CD14-positive monocyte (primary cell): ENCODE measurements at regions not wholly inside any gene's neighbourhood (a gene's known extent, or its start where the extent isn't known, plus 50 kb on each side); places are given as distances from the start of the nearest gene placed in this dataset.

Experiments used
- DNase-seq, 3 donors: peaks; one replicate each; pipeline ENCODE4 v3.0.0-alpha.2; 2011 to 2022
- H2AFZ ChIP-seq: 2 replicates; pipeline ENCODE4 v1.6.0; 2012; ENCODE audit warnings: mild to moderate bottlenecking, low read depth, low read length, inconsistent platforms; ENCODE audit not compliant: insufficient read depth, poor library complexity, severe bottlenecking
- H3K27ac ChIP-seq, 2 donors: 1 replicate in 1 of 2; 2 replicates in 1 of 2; pipeline ENCODE4 v1.5.1; 2012 to 2013; ENCODE audit warnings: low read length in 2 of 2, control low read depth in 1 of 2, inconsistent platforms in 1 of 2, low read depth in 1 of 2, mild to moderate bottlenecking in 1 of 2
- H3K27me3 ChIP-seq, 2 donors: one replicate each; pipeline versions ENCODE4 v1.6.0 to v1.6.1; 2011 to 2013; ENCODE audit warnings: low read length in 2 of 2; ENCODE audit not compliant: control insufficient read depth in 2 of 2, insufficient read depth in 2 of 2
- H3K36me3 ChIP-seq, 2 donors: replicated peaks in 1 of 2; 1 replicate in 1 of 2; 2 replicates in 1 of 2; pipeline versions ENCODE4 v1.5.1 to v1.6.1; 2012 to 2013; ENCODE audit warnings: low read length in 2 of 2, control low read depth in 1 of 2, inconsistent platforms in 1 of 2, mild to moderate bottlenecking in 1 of 2; ENCODE audit not compliant: insufficient read depth in 2 of 2, control insufficient read depth in 1 of 2
- H3K4me1 ChIP-seq, 2 donors: 1 replicate in 1 of 2; 2 replicates in 1 of 2; pipeline versions ENCODE4 v1.5.1 to v1.6.1; 2012 to 2013; ENCODE audit warnings: low read length in 2 of 2, control low read depth in 1 of 2, inconsistent platforms in 1 of 2, mild to moderate bottlenecking in 1 of 2, moderate library complexity in 1 of 2; ENCODE audit not compliant: insufficient read depth in 2 of 2, control insufficient read depth in 1 of 2
- H3K4me2 ChIP-seq: replicated peaks from 2 replicates; pipeline ENCODE3; 2012; ENCODE audit warnings: low read length, moderate library complexity, mild to moderate bottlenecking; ENCODE audit not compliant: poor library complexity, severe bottlenecking; ENCODE audit errors: extremely low read depth
- H3K4me3 ChIP-seq, 3 experiments: fragments of 200-600 bp in 1 of 3; sonication (generic) in 1 of 3; replicated peaks in 1 of 3; 1 replicate in 2 of 3; 2 replicates in 1 of 3; pipeline ENCODE4 v1.5.1; 2011 to 2013; ENCODE audit warnings: low read length in 3 of 3, mild to moderate bottlenecking in 3 of 3, control low read depth in 2 of 3, low read depth in 2 of 3, inconsistent platforms in 1 of 3, moderate library complexity in 1 of 3
- H3K79me2 ChIP-seq: 2 replicates; pipeline ENCODE4 v1.6.0; 2012; ENCODE audit warnings: mild to moderate bottlenecking, control low read depth, inconsistent platforms, low read length, moderate library complexity; ENCODE audit not compliant: insufficient read depth
- H3K9ac ChIP-seq: 2 replicates; pipeline ENCODE4 v1.6.0; 2017; ENCODE audit warnings: low read length, mild to moderate bottlenecking; ENCODE audit not compliant: insufficient read depth, poor library complexity, severe bottlenecking
- H3K9me3 ChIP-seq, 2 donors: replicated peaks in 1 of 2; 1 replicate in 1 of 2; 2 replicates in 1 of 2; pipeline versions ENCODE4 v1.5.1 to v1.6.1; 2012 to 2013; ENCODE audit warnings: low read length in 2 of 2, control low read depth in 1 of 2; ENCODE audit not compliant: control insufficient read depth in 1 of 2, insufficient read depth in 1 of 2
- H4K20me1 ChIP-seq: 2 replicates; pipeline ENCODE4 v1.6.0; 2012; ENCODE audit warnings: mild to moderate bottlenecking, low read length, control low read depth, moderate library complexity; ENCODE audit not compliant: insufficient read depth
- H3K27ac Mint-ChIP-seq, 7 donors: one replicate each; pipeline ENCODE4 v1.8.0; 2020; ENCODE audit warnings: mild to moderate bottlenecking in 7 of 7, mixed read lengths in 7 of 7, moderate library complexity in 6 of 7, inconsistent platforms in 2 of 7
- H3K27me3 Mint-ChIP-seq, 3 donors: one replicate each; pipeline ENCODE4 v1.8.0; 2021 to 2022; ENCODE audit warnings: low read depth in 3 of 3, mild to moderate bottlenecking in 3 of 3, mixed read lengths in 3 of 3, moderate library complexity in 3 of 3, inconsistent platforms in 1 of 3
- H3K36me3 Mint-ChIP-seq, 2 donors: one replicate each; pipeline ENCODE4 v1.8.0; 2020; ENCODE audit warnings: mixed read lengths in 2 of 2, inconsistent platforms in 1 of 2, mild to moderate bottlenecking in 1 of 2
- H3K4me1 Mint-ChIP-seq: one replicate; pipeline ENCODE4 v1.8.0; 2020; ENCODE audit warnings: mild to moderate bottlenecking, mixed read lengths
- H3K4me3 Mint-ChIP-seq, 2 donors: one replicate each; pipeline ENCODE4 v1.8.0; 2020; ENCODE audit warnings: mild to moderate bottlenecking in 2 of 2, mixed read lengths in 2 of 2, moderate library complexity in 1 of 2
- H3K9me3 Mint-ChIP-seq, 7 donors: one replicate each; pipeline ENCODE4 v1.8.0; 2020 to 2022; ENCODE audit warnings: mixed read lengths in 7 of 7, mild to moderate bottlenecking in 6 of 7, moderate library complexity in 6 of 7, inconsistent platforms in 2 of 7
- CTCF ChIP-seq: fragments of 200-600 bp; IDR thresholded peaks from one replicate; pipeline ENCODE4 v1.8.0; 2022; ENCODE audit warnings: antibody characterized with exemption, mild to moderate bottlenecking
- WGBS: methylation state at CpG from one replicate; pipeline ENCODE4 v1.1.5; 2013; ENCODE audit warnings: missing lambda C conversion rate; ENCODE audit not compliant: insufficient coverage; 5-methylcytosine and 5-hydroxymethylcytosine counted together
- intact Hi-C, 2 donors: fragments of 100-400 bp; cut with micrococcal nuclease; formaldehyde crosslinking; loops; one replicate each; pipeline versions ENCODE4 v1.15.0 to v1.15.1; 2023

- Histone ChIP-seq H3K4me3 (no peak overlapping the region), H3K27ac (no peak overlapping the region), H4K20me1 (no peaks in the 10 kb centered on the region), H3K4me1 (no peaks in the 10 kb centered on the region), H3K4me2 (no peak overlapping the region), H3K9ac (no peak overlapping the region), H3K79me2 (no peaks in the 10 kb centered on the region), H3K9me3 (peaks cover 24 to 26% of the 10 kb centered on the region in 2 donors), H3K27me3 (no peaks in the 10 kb centered on the region), H3K36me3 (no peaks in the 10 kb centered on the region), H2AFZ (no peak overlapping the region)
- DNase-seq: no peak
- H3K27ac Mint-ChIP-seq: no peak overlapping the region
- WGBS: 100% methylated on average over 1 of the region's 5 CpGs
- H3K9me3 Mint-ChIP-seq: peaks cover 19 to 32% (median 24%) of the 10 kb centered on the region in 7 donors
- no peaks in the 10 kb centered on the region for H3K4me1 Mint-ChIP-seq
- no peak overlapping the region for H3K4me3 Mint-ChIP-seq
- no peaks in the 10 kb centered on the region for H3K27me3 Mint-ChIP-seq
- no peak for TF ChIP-seq CTCF
- intact Hi-C loops: no loop called here
- no peaks in the 10 kb centered on the region for H3K36me3 Mint-ChIP-seq
Observed at GRCh38 chr10:111338805-111339204, 262.0 kb downstream of the ADRA2A start.

DNA sequence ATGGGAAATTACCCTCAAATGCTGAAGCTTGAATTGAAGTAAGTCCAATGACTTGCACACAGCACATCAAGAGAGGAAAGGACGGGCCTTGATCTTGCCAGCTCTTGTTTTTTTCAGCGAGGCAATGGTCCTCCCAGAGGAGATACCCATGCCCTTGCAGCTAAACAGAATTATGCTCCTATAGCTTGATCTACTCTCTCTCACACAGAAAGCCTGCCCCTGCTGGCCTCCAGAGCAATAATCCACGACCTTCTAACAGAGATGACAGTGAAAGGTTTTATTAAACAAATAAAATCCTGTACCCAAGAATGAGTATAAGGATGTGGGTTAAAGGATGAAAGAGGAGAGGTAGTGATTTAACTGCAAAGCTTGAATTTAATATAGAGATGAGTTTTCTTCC, 268.0 kb downstream of the ADRA2A start:
- Histone ChIP-seq H3K9me3 (peaks cover 15% of the 10 kb centered on the region in 2 donors), H3K36me3 (no peaks in the 10 kb centered on the region), H3K27me3 (no peaks in the 10 kb centered on the region), H3K4me1 (no peaks in the 10 kb centered on the region), H3K79me2 (no peaks in the 10 kb centered on the region), H4K20me1 (no peaks in the 10 kb centered on the region), H3K4me2 (no peak overlapping the region), H3K9ac (no peak overlapping the region), H3K27ac (no peak overlapping the region), H2AFZ (no peak overlapping the region), H3K4me3 (no peak overlapping the region)
- Mint-ChIP-seq H3K27me3 (no peaks in the 10 kb centered on the region), H3K9me3 (peaks cover 7 to 27% (median 21%) of the 10 kb centered on the region in 7 donors), H3K27ac (no peak overlapping the region), H3K36me3 (no peaks in the 10 kb centered on the region), H3K4me3 (no peak overlapping the region), H3K4me1 (no peaks in the 10 kb centered on the region)
- DNase-seq: no peak
- no peak for TF ChIP-seq CTCF
- intact Hi-C loops: no loop called here
- WGBS: 73% methylated on average over 2 of the region's 3 CpGs
